ENCODE measurements at regions not wholly inside any gene's neighbourhood (a gene's known extent, or its start where the extent isn't known, plus 50 kb on each side); places are given as distances from the start of the nearest gene placed in this dataset.

GRCh38 chr1:38696371-38696770 lies 163.2 kb downstream of the RRAGC start:
- no peaks in the 10 kb centered on the region for H3K27me3 ChIP-seq (ENCODE audit: control insufficient read depth in 3 of 3, insufficient read depth in 3 of 3, low read length in 3 of 3)
- 83 to 90% (median 89%) methylated on average over 2 of the region's 2 CpGs for WGBS, 3 donors
- FAIRE-seq (no peak), DNase-seq (no peak)
- no peak overlapping the region for H3K27ac ChIP-seq (ENCODE audit: low read depth in 1 of 3, low read length in 2 of 3)
- H3K4me3 ChIP-seq (ENCODE audit: low read depth in 1 of 3, low read length in 3 of 3), result no peak overlapping the region
- H3K36me3 ChIP-seq (ENCODE audit: control insufficient read depth in 3 of 3, insufficient read depth in 2 of 3, low read depth in 1 of 3, low read length in 3 of 3), result no peaks in the 10 kb centered on the region
- no peaks in the 10 kb centered on the region for H3K4me1 ChIP-seq (ENCODE audit: control insufficient read depth in 3 of 3, insufficient read depth in 2 of 3, low read depth in 1 of 3, low read length in 2 of 3)
- no peaks in the 10 kb centered on the region for H3K9me3 ChIP-seq (ENCODE audit: control insufficient read depth in 2 of 2, insufficient read depth in 1 of 2, low read depth in 1 of 2, low read length in 1 of 2)

GRCh38 chr1:38693759-38694158 lies 165.8 kb downstream of the RRAGC start:
- Histone ChIP-seq H3K27ac (ENCODE audit: low read depth in 1 of 3, low read length in 2 of 3) (no peak overlapping the region), H3K4me1 (ENCODE audit: control insufficient read depth in 3 of 3, insufficient read depth in 2 of 3, low read depth in 1 of 3, low read length in 2 of 3) (no peaks in the 10 kb centered on the region), H3K27me3 (ENCODE audit: control insufficient read depth in 3 of 3, insufficient read depth in 3 of 3, low read length in 3 of 3) (no peaks in the 10 kb centered on the region), H3K9me3 (ENCODE audit: control insufficient read depth in 2 of 2, insufficient read depth in 1 of 2, low read depth in 1 of 2, low read length in 1 of 2) (no peaks in the 10 kb centered on the region), H3K36me3 (ENCODE audit: control insufficient read depth in 3 of 3, insufficient read depth in 2 of 3, low read depth in 1 of 3, low read length in 3 of 3) (no peaks in the 10 kb centered on the region), H3K4me3 (ENCODE audit: low read depth in 1 of 3, low read length in 3 of 3) (no peak overlapping the region)
- FAIRE-seq, result no peak
- no peak for DNase-seq
- WGBS, 3 donors, result 5 to 59% (median 17%) methylated on average over 1 of the region's 1 CpG

- DNase-seq (no peak), FAIRE-seq (no peak)
- Histone ChIP-seq H3K27ac (ENCODE audit: low read depth in 1 of 3, low read length in 2 of 3) (no peak overlapping the region), H3K27me3 (ENCODE audit: control insufficient read depth in 3 of 3, insufficient read depth in 3 of 3, low read length in 3 of 3) (no peaks in the 10 kb centered on the region), H3K9me3 (ENCODE audit: control insufficient read depth in 2 of 2, insufficient read depth in 1 of 2, low read depth in 1 of 2, low read length in 1 of 2) (no peaks in the 10 kb centered on the region), H3K4me1 (ENCODE audit: control insufficient read depth in 3 of 3, insufficient read depth in 2 of 3, low read depth in 1 of 3, low read length in 2 of 3) (no peaks in the 10 kb centered on the region), H3K4me3 (ENCODE audit: low read depth in 1 of 3, low read length in 3 of 3) (no peak overlapping the region), H3K36me3 (ENCODE audit: control insufficient read depth in 3 of 3, insufficient read depth in 2 of 3, low read depth in 1 of 3, low read length in 3 of 3) (no peaks in the 10 kb centered on the region)
- WGBS, 3 donors, result 67 to 80% (median 73%) methylated on average over 3 of the region's 3 CpGs
Measured at GRCh38 chr1:38693031-38693430, 166.5 kb downstream of the RRAGC start.

GRCh38 chr1:38690790-38691449 lies 168.7 kb downstream of the RRAGC start:
- FAIRE-seq, result no peak
- H3K4me1 ChIP-seq (ENCODE audit: control insufficient read depth in 3 of 3, insufficient read depth in 2 of 3, low read depth in 1 of 3, low read length in 2 of 3), result no peaks in the 10 kb centered on the region
- no peak overlapping the region for H3K27ac ChIP-seq (ENCODE audit: low read depth in 1 of 3, low read length in 2 of 3)
- 63 to 66% (median 64%) methylated on average over 4 of the region's 4 CpGs for WGBS, 3 donors
- no peak overlapping the region for H3K4me3 ChIP-seq (ENCODE audit: low read depth in 1 of 3, low read length in 3 of 3)
- H3K9me3 ChIP-seq (ENCODE audit: control insufficient read depth in 2 of 2, insufficient read depth in 1 of 2, low read depth in 1 of 2, low read length in 1 of 2), result no peaks in the 10 kb centered on the region
- H3K36me3 ChIP-seq (ENCODE audit: control insufficient read depth in 3 of 3, insufficient read depth in 2 of 3, low read depth in 1 of 3, low read length in 3 of 3), result no peaks in the 10 kb centered on the region
- no peaks in the 10 kb centered on the region for H3K27me3 ChIP-seq (ENCODE audit: control insufficient read depth in 3 of 3, insufficient read depth in 3 of 3, low read length in 3 of 3)
- no peak for DNase-seq

GRCh38 chr1:38686927-38687255 lies 172.7 kb downstream of the RRAGC start:
- Histone ChIP-seq H3K9me3 (ENCODE audit: control insufficient read depth in 2 of 2, insufficient read depth in 1 of 2, low read depth in 1 of 2, low read length in 1 of 2) (no peaks in the 10 kb centered on the region), H3K36me3 (ENCODE audit: control insufficient read depth in 3 of 3, insufficient read depth in 2 of 3, low read depth in 1 of 3, low read length in 3 of 3) (no peaks in the 10 kb centered on the region), H3K27ac (ENCODE audit: low read depth in 1 of 3, low read length in 2 of 3) (no peak overlapping the region), H3K27me3 (ENCODE audit: control insufficient read depth in 3 of 3, insufficient read depth in 3 of 3, low read length in 3 of 3) (peaks cover 0 to 2% (median 0%) of the 10 kb centered on the region in 3 donors), H3K4me3 (ENCODE audit: low read depth in 1 of 3, low read length in 3 of 3) (no peak overlapping the region), H3K4me1 (ENCODE audit: control insufficient read depth in 3 of 3, insufficient read depth in 2 of 3, low read depth in 1 of 3, low read length in 2 of 3) (no peaks in the 10 kb centered on the region)
- WGBS, 3 donors, result 22 to 35% (median 22%) methylated on average over 2 of the region's 2 CpGs
- no peak for DNase-seq
- no peak for FAIRE-seq

GRCh38 chr1:38686167-38686926 lies 173.2 kb downstream of the RRAGC start:
- H3K4me3 ChIP-seq (ENCODE audit: low read depth in 1 of 3, low read length in 3 of 3), result no peak overlapping the region
- 76 to 79% (median 77%) methylated on average over 14 of the region's 14 CpGs for WGBS, 3 donors
- DNase-seq, result no peak
- no peak overlapping the region for H3K27ac ChIP-seq (ENCODE audit: low read depth in 1 of 3, low read length in 2 of 3)
- H3K36me3 ChIP-seq (ENCODE audit: control insufficient read depth in 3 of 3, insufficient read depth in 2 of 3, low read depth in 1 of 3, low read length in 3 of 3), result no peaks in the 10 kb centered on the region
- H3K4me1 ChIP-seq (ENCODE audit: control insufficient read depth in 3 of 3, insufficient read depth in 2 of 3, low read depth in 1 of 3, low read length in 2 of 3), result no peaks in the 10 kb centered on the region
- H3K27me3 ChIP-seq (ENCODE audit: control insufficient read depth in 3 of 3, insufficient read depth in 3 of 3, low read length in 3 of 3), result peaks cover 0 to 2% (median 0%) of the 10 kb centered on the region in 3 donors
- no peak for FAIRE-seq
- no peaks in the 10 kb centered on the region for H3K9me3 ChIP-seq (ENCODE audit: control insufficient read depth in 2 of 2, insufficient read depth in 1 of 2, low read depth in 1 of 2, low read length in 1 of 2)

- Histone ChIP-seq H3K27me3 (ENCODE audit: control insufficient read depth in 3 of 3, insufficient read depth in 3 of 3, low read length in 3 of 3) (peaks cover 0 to 2% (median 0%) of the 10 kb centered on the region in 3 donors), H3K4me1 (ENCODE audit: control insufficient read depth in 3 of 3, insufficient read depth in 2 of 3, low read depth in 1 of 3, low read length in 2 of 3) (no peaks in the 10 kb centered on the region), H3K36me3 (ENCODE audit: control insufficient read depth in 3 of 3, insufficient read depth in 2 of 3, low read depth in 1 of 3, low read length in 3 of 3) (no peaks in the 10 kb centered on the region), H3K4me3 (ENCODE audit: low read depth in 1 of 3, low read length in 3 of 3) (no peak overlapping the region), H3K9me3 (ENCODE audit: control insufficient read depth in 2 of 2, insufficient read depth in 1 of 2, low read depth in 1 of 2, low read length in 1 of 2) (no peaks in the 10 kb centered on the region), H3K27ac (ENCODE audit: low read depth in 1 of 3, low read length in 2 of 3) (no peak overlapping the region)
- no peak for DNase-seq
- no peak for FAIRE-seq
- 61 to 69% (median 65%) methylated on average over 6 of the region's 6 CpGs for WGBS, 3 donors
Measured at GRCh38 chr1:38685388-38685787, 174.2 kb downstream of the RRAGC start.

- Histone ChIP-seq H3K27ac (ENCODE audit: low read depth in 1 of 3, low read length in 2 of 3) (no peak overlapping the region), H3K36me3 (ENCODE audit: control insufficient read depth in 3 of 3, insufficient read depth in 2 of 3, low read depth in 1 of 3, low read length in 3 of 3) (no peaks in the 10 kb centered on the region), H3K4me3 (ENCODE audit: low read depth in 1 of 3, low read length in 3 of 3) (no peak overlapping the region), H3K4me1 (ENCODE audit: control insufficient read depth in 3 of 3, insufficient read depth in 2 of 3, low read depth in 1 of 3, low read length in 2 of 3) (no peaks in the 10 kb centered on the region), H3K27me3 (ENCODE audit: control insufficient read depth in 3 of 3, insufficient read depth in 3 of 3, low read length in 3 of 3) (peaks cover 0 to 2% (median 0%) of the 10 kb centered on the region in 3 donors), H3K9me3 (ENCODE audit: control insufficient read depth in 2 of 2, insufficient read depth in 1 of 2, low read depth in 1 of 2, low read length in 1 of 2) (no peaks in the 10 kb centered on the region)
- WGBS, 3 donors, result 36 to 45% (median 36%) methylated on average over 5 of the region's 5 CpGs
- DNase-seq, result no peak
- FAIRE-seq, result no peak
Measured at GRCh38 chr1:38680801-38681510, 178.6 kb downstream of the RRAGC start.

All from small intestine (tissue), 7 donors.